Stimulated activated CD8-positive, alpha-beta memory T cell treated with anti-CD3 and anti-CD28 coated beads, Interleukin-12 subunit alpha, Interleukin-12 subunit beta, amount 100 ng/mL, for 24 hours (primary cell): ENCODE measurements at regions not wholly inside any gene's neighbourhood (a gene's known extent, or its start where the extent isn't known, plus 50 kb on each side); places are given as distances from the start of the nearest gene placed in this dataset.

Source experiments
- DNase-seq: peaks from one replicate; pipeline ENCODE4 v3.0.0-alpha.2; 2020; ENCODE audit errors: extremely low read depth

- DNase-seq, result no peak
Observed at GRCh38 chr16:6932871-6933385, 399.7 kb upstream of the RBFOX1 start.

GRCh38 chr16:6929868-6930267 lies 402.8 kb upstream of the RBFOX1 start:
- DNase-seq, result no peak

GRCh38 chr16:6926762-6927161 lies 405.9 kb upstream of the RBFOX1 start:
- no peak for DNase-seq

- no peak for DNase-seq
Observed at GRCh38 chr16:6926341-6926740, 406.3 kb upstream of the RBFOX1 start.

GRCh38 chr16:6918646-6919045 lies 414.0 kb upstream of the RBFOX1 start:
- no peak for DNase-seq

GRCh38 chr16:6916946-6917345 lies 415.7 kb upstream of the RBFOX1 start:
- DNase-seq, result no peak

- DNase-seq, result no peak
Observed at GRCh38 chr16:6913566-6913965, 419.1 kb upstream of the RBFOX1 start.

GRCh38 chr16:6910301-6910700 lies 422.3 kb upstream of the RBFOX1 start:
- DNase-seq, result no peak

- no peak for DNase-seq
Observed at GRCh38 chr16:6905601-6906000, 427.0 kb upstream of the RBFOX1 start.

GRCh38 chr16:6903671-6904070 lies 429.0 kb upstream of the RBFOX1 start:
- no peak for DNase-seq

- no peak for DNase-seq
Observed at GRCh38 chr16:6898896-6899295, 433.7 kb upstream of the RBFOX1 start.

GRCh38 chr16:6897876-6898485 lies 434.7 kb upstream of the RBFOX1 start:
- DNase-seq, result no peak

- no peak for DNase-seq
Observed at GRCh38 chr16:6892966-6893365, 439.7 kb upstream of the RBFOX1 start.

- no peak for DNase-seq
Observed at GRCh38 chr16:6891496-6891895, 441.1 kb upstream of the RBFOX1 start.

- no peak for DNase-seq
Observed at GRCh38 chr16:6888531-6888930, 444.1 kb upstream of the RBFOX1 start.

GRCh38 chr16:6884002-6884401 lies 448.6 kb upstream of the RBFOX1 start:
- no peak for DNase-seq

- no peak for DNase-seq
Observed at GRCh38 chr16:6880263-6880662, 452.4 kb upstream of the RBFOX1 start.

- no peak for DNase-seq
Observed at GRCh38 chr16:6864671-6865070, 468.0 kb upstream of the RBFOX1 start.

GRCh38 chr16:6864244-6864643 lies 468.4 kb upstream of the RBFOX1 start:
- DNase-seq, result no peak

- no peak for DNase-seq
Observed at GRCh38 chr16:6863135-6863534, 469.5 kb upstream of the RBFOX1 start.

- DNase-seq, result no peak
Observed at GRCh38 chr16:6861815-6862477, 470.7 kb upstream of the RBFOX1 start.

- no peak for DNase-seq
Observed at GRCh38 chr16:6861135-6861814, 471.4 kb upstream of the RBFOX1 start.

- no peak for DNase-seq
Observed at GRCh38 chr16:6857575-6857974, 475.1 kb upstream of the RBFOX1 start.
